ENCODE measurements at regions not wholly inside any gene's neighbourhood (a gene's known extent, or its start where the extent isn't known, plus 50 kb on each side); places are given as distances from the start of the nearest gene placed in this dataset.

DNA sequence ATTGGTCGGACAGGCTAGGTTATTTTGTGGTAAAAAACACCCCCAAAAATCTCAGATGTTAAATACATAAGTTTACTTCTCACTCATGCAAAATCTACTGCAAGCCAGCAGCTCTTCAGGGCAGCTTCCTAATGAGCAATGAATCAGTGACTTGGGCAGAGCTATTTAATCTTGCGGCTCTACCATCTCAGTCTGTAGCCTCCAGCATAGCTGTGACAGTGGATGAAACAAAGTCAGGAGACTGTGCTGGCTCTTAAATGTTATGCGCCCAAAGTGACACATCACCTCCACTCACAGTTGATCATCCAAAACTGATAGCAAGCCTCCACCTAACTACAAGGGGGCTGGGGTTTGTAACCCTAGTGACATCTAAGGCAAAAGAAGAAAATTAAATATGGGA lies 571.9 kb downstream of the METTL4 start:
- no peaks in the 10 kb centered on the region for H3K9me3 Mint-ChIP-seq
- no peak overlapping the region for H3K27ac Mint-ChIP-seq
- TF ChIP-seq, protein P1, sequence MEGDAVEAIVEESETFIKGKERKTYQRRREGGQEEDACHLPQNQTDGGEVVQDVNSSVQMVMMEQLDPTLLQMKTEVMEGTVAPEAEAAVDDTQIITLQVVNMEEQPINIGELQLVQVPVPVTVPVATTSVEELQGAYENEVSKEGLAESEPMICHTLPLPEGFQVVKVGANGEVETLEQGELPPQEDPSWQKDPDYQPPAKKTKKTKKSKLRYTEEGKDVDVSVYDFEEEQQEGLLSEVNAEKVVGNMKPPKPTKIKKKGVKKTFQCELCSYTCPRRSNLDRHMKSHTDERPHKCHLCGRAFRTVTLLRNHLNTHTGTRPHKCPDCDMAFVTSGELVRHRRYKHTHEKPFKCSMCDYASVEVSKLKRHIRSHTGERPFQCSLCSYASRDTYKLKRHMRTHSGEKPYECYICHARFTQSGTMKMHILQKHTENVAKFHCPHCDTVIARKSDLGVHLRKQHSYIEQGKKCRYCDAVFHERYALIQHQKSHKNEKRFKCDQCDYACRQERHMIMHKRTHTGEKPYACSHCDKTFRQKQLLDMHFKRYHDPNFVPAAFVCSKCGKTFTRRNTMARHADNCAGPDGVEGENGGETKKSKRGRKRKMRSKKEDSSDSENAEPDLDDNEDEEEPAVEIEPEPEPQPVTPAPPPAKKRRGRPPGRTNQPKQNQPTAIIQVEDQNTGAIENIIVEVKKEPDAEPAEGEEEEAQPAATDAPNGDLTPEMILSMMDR (IDR thresholded peaks at IDR 0.05; ENCODE audit: unreplicated experiment in 3 of 3) = no peak
- H3K27me3 Mint-ChIP-seq (ENCODE audit: low read depth) = peaks cover 3% of the 10 kb centered on the region
- no peaks in the 10 kb centered on the region for H3K36me3 Mint-ChIP-seq (ENCODE audit: low read depth)
- no peak overlapping the region for H3K4me3 Mint-ChIP-seq
- H3K4me1 Mint-ChIP-seq = peaks cover 16% of the 10 kb centered on the region

DNA sequence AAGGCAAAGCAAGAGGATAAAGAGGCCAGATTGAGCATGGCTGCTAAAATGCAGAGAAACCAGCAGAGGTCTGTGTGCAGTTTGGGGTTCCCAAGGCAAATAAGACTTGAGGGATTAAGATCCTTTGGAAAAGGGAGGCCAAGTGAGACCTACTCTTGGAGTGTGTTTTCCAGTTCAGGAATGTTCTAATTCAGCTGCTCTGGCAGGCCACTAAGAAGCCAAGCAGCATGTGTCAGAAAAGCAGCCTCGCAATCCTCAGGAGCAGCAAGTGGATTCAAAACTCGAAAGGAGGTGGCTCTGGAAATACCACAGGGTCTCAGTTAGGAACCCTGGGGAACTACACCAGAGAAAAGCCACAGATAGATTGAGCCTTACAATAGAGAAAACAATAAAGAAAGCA lies 569.2 kb downstream of the METTL4 start:
- Mint-ChIP-seq H3K27me3 (ENCODE audit: low read depth) (peaks cover 3% of the 10 kb centered on the region), H3K4me3 (no peak overlapping the region), H3K9me3 (no peaks in the 10 kb centered on the region), H3K27ac (peak overlapping the region in 1 of 3 experiments; percentile 1), H3K4me1 (peaks cover 16% of the 10 kb centered on the region), H3K36me3 (ENCODE audit: low read depth) (no peaks in the 10 kb centered on the region)
- TF ChIP-seq, protein P1 (IDR thresholded peaks at IDR 0.05; ENCODE audit: unreplicated experiment in 3 of 3) = no peak

DNA sequence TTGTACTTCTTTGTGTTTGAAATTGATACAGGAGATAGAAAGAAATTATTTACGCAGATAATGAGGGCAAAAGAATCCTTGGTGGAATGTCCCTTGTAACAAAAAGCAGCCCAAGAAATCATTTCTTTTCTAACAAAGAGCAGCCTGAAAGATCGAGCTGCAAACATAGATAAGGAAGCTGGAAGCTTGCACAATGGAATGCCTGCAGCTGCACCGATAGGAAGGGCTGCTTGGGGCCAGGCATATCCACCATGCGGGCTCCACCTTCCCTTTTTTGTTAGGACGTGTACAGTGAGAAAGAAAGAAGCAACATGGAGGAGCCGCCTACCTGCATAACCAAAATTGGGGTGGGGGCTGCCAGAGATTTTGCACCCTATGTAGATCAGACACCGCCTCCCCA lies 568.7 kb downstream of the METTL4 start:
- Mint-ChIP-seq H3K4me1 (peaks cover 16% of the 10 kb centered on the region), H3K27me3 (ENCODE audit: low read depth) (peaks cover 3% of the 10 kb centered on the region), H3K9me3 (no peaks in the 10 kb centered on the region), H3K36me3 (ENCODE audit: low read depth) (no peaks in the 10 kb centered on the region), H3K4me3 (no peak overlapping the region), H3K27ac (no peak overlapping the region)
- TF ChIP-seq, protein P1 (IDR thresholded peaks at IDR 0.05; ENCODE audit: unreplicated experiment in 3 of 3) = no peak

DNA sequence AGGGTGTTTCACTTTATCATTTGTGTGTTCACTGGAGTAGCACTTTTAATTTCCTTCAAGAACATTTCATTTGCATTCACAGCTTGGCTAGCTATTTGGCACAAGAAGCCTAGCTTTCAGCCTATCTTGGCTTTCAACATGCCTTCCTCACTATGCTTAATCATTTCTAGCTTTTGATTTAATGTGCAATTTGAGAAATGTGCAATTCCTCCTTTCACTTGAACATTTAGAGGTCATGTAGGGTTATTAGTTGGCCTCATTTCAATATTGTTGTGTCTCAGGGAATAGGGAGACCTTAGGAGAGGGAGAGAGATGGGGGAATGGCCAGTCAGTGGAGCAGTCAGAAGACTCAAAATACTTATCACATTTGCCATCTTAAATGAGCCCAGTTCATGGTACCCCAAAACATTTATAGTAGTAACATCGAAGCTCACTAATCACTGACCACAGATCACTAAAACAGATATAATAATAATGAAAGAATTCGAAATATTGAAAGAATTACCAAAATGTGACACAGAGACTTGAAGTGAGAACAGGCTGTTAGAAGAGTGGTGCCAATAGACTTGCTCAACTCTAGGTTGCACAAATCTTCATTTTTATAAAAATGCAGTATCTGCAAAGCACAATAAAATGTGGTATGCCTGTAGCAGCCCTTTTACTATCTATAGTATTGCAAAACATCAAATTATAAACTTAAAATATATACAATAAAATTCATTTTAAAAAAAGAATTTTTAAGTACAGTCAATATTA lies 561.2 kb downstream of the METTL4 start:
- Mint-ChIP-seq H3K9me3 (no peaks in the 10 kb centered on the region), H3K27me3 (ENCODE audit: low read depth) (no peaks in the 10 kb centered on the region), H3K4me3 (no peak overlapping the region), H3K36me3 (ENCODE audit: low read depth) (no peaks in the 10 kb centered on the region), H3K4me1 (no peaks in the 10 kb centered on the region), H3K27ac (no peak overlapping the region)
- TF ChIP-seq, protein P1 (IDR thresholded peaks at IDR 0.05; ENCODE audit: unreplicated experiment in 3 of 3) = no peak

DNA sequence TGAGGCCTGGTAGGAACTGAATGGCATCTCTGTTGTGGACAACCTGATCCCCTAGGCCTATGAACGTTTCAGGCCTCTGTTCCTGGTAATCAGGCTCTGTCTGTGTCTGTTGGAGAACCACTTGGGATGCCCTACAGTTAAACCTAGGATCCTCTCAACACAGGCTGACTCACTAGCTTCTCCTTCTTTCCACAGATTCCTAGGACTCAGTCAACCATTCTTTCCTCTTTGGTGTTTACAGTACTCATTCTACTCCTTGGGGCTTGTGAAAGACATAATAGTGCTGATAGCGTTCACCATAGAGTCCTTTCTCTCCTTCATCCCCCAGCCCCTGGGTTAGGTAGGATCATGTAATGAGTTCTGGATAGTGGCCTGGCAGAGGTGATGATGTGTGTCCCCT lies 544.3 kb downstream of the METTL4 start:
- TF ChIP-seq, protein P1 (IDR thresholded peaks at IDR 0.05; ENCODE audit: unreplicated experiment in 3 of 3) = no peak
- Mint-ChIP-seq H3K36me3 (ENCODE audit: low read depth) (no peaks in the 10 kb centered on the region), H3K4me1 (no peaks in the 10 kb centered on the region), H3K27me3 (ENCODE audit: low read depth) (no peaks in the 10 kb centered on the region), H3K4me3 (no peak overlapping the region), H3K27ac (no peak overlapping the region), H3K9me3 (no peaks in the 10 kb centered on the region)

DNA sequence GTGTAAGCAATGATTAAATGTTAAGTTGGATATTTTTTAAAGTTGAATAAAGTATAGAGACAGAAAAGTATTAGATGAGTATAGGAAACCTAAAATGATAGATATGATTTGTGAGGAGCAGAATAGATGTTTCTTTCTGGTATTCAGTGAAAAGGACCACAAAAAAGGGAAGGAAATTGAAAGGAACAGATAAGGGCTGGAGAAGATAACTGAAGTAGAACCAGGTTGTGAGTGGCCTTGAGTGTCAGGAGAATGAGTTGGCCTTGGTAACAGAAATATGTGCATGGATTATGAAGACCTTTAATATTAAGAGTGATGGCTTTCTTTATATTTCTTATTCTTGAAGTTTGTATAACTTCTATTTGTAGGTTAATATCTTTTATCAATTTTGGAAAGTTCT lies 543.5 kb downstream of the METTL4 start:
- Mint-ChIP-seq H3K27ac (no peak overlapping the region), H3K36me3 (ENCODE audit: low read depth) (no peaks in the 10 kb centered on the region), H3K27me3 (ENCODE audit: low read depth) (no peaks in the 10 kb centered on the region), H3K4me3 (no peak overlapping the region), H3K4me1 (peaks cover 5% of the 10 kb centered on the region), H3K9me3 (no peaks in the 10 kb centered on the region)
- TF ChIP-seq, protein P1 (IDR thresholded peaks at IDR 0.05; ENCODE audit: unreplicated experiment in 3 of 3) = no peak

All from nephron (organoid).